A673 (cell line): ENCODE measurements at regions not wholly inside any gene's neighbourhood (a gene's known extent, or its start where the extent isn't known, plus 50 kb on each side); places are given as distances from the start of the nearest gene placed in this dataset.

ENCODE experiments used
- BruUV-seq: library from RNA; stranded (reverse); fragments of 400-500 nt; replicated peaks from 2 replicates; lab custom pipeline; 2021; lab: Mats Ljungman, UMichigan
- CTCF ChIA-PET: fragments of 300-600 bp; sonication (Branson Sonifier 250); formaldehyde crosslinking; loops from one replicate; lab custom pipeline; 2022; ENCODE audit warnings: antibody characterized with exemption; lab: Charles Lee
- POLR2A ChIA-PET: fragments of 300-600 bp; sonication (Branson Sonifier 250); formaldehyde crosslinking; loops from one replicate; lab custom pipeline; 2022; ENCODE audit warnings: antibody characterized with exemption; ENCODE audit not compliant: low non-redundant PET; lab: Charles Lee
- DNase-seq: peaks from one replicate; pipeline ENCODE4 v3.0.0-alpha.2; 2015; ENCODE audit warnings: low spot score
- H3K27ac ChIP-seq: fragments of 200-600 bp; sonication (generic); 2 replicates; pipeline ENCODE4 v1.5.1; 2016; ENCODE audit warnings: mixed run types, low read depth, mild to moderate bottlenecking, mixed read lengths, antibody characterized with exemption, low read length; ENCODE audit not compliant: poor library complexity, severe bottlenecking
- H3K27me3 ChIP-seq: fragments of 200-600 bp; sonication (generic); replicated peaks from 2 replicates; pipeline ENCODE4 v1.6.1; 2017; ENCODE audit warnings: mixed run types, low read depth, mild to moderate bottlenecking, mixed read lengths, antibody characterized with exemption, low read length; ENCODE audit not compliant: insufficient read depth, poor library complexity
- H3K36me3 ChIP-seq: fragments of 200-600 bp; sonication (generic); 2 replicates; pipeline ENCODE4 v1.6.1; 2016; ENCODE audit warnings: mixed run types, mild to moderate bottlenecking, mixed read lengths, antibody characterized with exemption, low read length; ENCODE audit not compliant: insufficient read depth, poor library complexity, severe bottlenecking
- H3K4me1 ChIP-seq: fragments of 200-600 bp; sonication (generic); 2 replicates; pipeline ENCODE4 v1.6.1; 2017; ENCODE audit warnings: mixed run types, mild to moderate bottlenecking, mixed read lengths, antibody characterized with exemption, low read length; ENCODE audit not compliant: insufficient read depth, poor library complexity, severe bottlenecking
- H3K4me3 ChIP-seq: fragments of 200-600 bp; sonication (generic); 2 replicates; pipeline ENCODE4 v1.5.1; 2016; ENCODE audit warnings: low read depth, mixed run types, mild to moderate bottlenecking, mixed read lengths, low read length; ENCODE audit not compliant: poor library complexity, severe bottlenecking
- H3K9me3 ChIP-seq: fragments of 200-600 bp; sonication (generic); 2 replicates; pipeline ENCODE4 v1.6.1; 2016; ENCODE audit warnings: mixed run types, low read depth, mild to moderate bottlenecking, mixed read lengths, antibody characterized with exemption, low read length; ENCODE audit not compliant: poor library complexity, severe bottlenecking
- EZH2 ChIP-seq: fragments of 200-600 bp; sonication (generic); IDR thresholded peaks from 2 replicates; pipeline ENCODE4 v1.6.1; 2017; ENCODE audit warnings: borderline replicate concordance, low read depth, mild to moderate bottlenecking, mixed read lengths, antibody characterized with exemption, low read length; ENCODE audit not compliant: poor library complexity, severe bottlenecking
- intact Hi-C: fragments of 100-400 bp; cut with micrococcal nuclease; formaldehyde crosslinking; loops from one replicate; pipeline ENCODE4 v1.10.0; 2022; ENCODE audit not compliant: unreplicated experiment
- TF ChIP-seq, protein P1 (sequence below): fragments of 300-800, 200-600 bp; sonication (generic); conservative IDR thresholded peaks from 2 replicates; pipeline ENCODE4 v1.5.1; 2017; ENCODE audit warnings: low read depth, mild to moderate bottlenecking, antibody characterized with exemption, low read length, moderate library complexity, mixed read lengths

DNA sequence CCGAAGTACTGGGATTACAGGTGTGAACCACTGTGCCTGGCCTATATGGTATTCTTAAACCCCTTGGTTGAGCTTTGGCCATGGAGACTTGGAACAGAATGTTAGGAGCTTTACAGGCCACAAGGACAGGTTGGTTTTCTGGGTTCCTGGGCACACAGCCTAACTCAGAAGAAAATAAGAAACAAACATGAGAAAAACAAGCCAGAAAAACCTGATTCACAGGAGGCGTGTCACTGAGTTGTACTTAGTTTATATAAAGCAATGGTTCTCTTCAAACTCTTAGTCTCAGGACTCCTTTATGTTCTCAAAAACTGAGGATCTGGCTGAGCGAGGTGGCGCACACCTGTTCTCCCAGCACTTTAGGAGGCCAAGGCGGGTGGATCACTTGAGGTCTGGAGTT is 125.1 kb upstream of the SPATA13 start:
- Histone ChIP-seq H3K4me3 (no peak overlapping the region), H3K36me3 (no peaks in the 10 kb centered on the region), H3K4me1 (no peaks in the 10 kb centered on the region), H3K9me3 (no peaks in the 10 kb centered on the region), H3K27ac (no peak overlapping the region), H3K27me3 (no peaks in the 10 kb centered on the region)
- intact Hi-C loops = no loop called here
- DNase-seq = no peak
- POLR2A ChIA-PET = no interaction called here
- BruUV-seq = no TSS peak
- CTCF ChIA-PET = no interaction called here
- TF ChIP-seq EZH2 = no peak
- TF ChIP-seq, protein P1, sequence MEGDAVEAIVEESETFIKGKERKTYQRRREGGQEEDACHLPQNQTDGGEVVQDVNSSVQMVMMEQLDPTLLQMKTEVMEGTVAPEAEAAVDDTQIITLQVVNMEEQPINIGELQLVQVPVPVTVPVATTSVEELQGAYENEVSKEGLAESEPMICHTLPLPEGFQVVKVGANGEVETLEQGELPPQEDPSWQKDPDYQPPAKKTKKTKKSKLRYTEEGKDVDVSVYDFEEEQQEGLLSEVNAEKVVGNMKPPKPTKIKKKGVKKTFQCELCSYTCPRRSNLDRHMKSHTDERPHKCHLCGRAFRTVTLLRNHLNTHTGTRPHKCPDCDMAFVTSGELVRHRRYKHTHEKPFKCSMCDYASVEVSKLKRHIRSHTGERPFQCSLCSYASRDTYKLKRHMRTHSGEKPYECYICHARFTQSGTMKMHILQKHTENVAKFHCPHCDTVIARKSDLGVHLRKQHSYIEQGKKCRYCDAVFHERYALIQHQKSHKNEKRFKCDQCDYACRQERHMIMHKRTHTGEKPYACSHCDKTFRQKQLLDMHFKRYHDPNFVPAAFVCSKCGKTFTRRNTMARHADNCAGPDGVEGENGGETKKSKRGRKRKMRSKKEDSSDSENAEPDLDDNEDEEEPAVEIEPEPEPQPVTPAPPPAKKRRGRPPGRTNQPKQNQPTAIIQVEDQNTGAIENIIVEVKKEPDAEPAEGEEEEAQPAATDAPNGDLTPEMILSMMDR = no peak

DNA sequence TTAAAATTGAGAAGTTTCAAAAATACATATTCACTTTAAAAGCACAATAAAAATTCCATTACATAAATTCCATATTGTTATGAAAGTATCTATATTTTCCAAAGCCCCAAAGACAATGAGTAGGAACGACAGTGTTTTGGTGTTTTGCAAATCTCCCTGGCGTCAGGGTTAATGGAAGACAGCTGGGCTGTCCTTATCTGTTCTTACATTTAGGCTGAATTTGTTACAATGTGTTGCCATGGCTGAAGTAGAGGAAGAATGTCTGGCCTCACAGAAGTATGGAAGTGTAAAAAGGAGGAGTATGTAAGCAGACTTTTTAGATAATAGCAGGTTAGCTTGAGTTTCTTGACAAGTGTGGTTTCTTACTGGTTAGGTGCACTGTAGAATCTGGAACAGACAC is 124.4 kb upstream of the SPATA13 start:
- Histone ChIP-seq H3K27me3 (no peaks in the 10 kb centered on the region), H3K4me3 (no peak overlapping the region), H3K36me3 (no peaks in the 10 kb centered on the region), H3K9me3 (no peaks in the 10 kb centered on the region), H3K27ac (no peak overlapping the region), H3K4me1 (no peaks in the 10 kb centered on the region)
- TF ChIP-seq, protein P1 = no peak
- no peak for TF ChIP-seq EZH2
- intact Hi-C loops = no loop called here
- DNase-seq = no peak
- ChIA-PET POLR2A (no interaction called here), CTCF (no interaction called here)
- BruUV-seq = no TSS peak

DNA sequence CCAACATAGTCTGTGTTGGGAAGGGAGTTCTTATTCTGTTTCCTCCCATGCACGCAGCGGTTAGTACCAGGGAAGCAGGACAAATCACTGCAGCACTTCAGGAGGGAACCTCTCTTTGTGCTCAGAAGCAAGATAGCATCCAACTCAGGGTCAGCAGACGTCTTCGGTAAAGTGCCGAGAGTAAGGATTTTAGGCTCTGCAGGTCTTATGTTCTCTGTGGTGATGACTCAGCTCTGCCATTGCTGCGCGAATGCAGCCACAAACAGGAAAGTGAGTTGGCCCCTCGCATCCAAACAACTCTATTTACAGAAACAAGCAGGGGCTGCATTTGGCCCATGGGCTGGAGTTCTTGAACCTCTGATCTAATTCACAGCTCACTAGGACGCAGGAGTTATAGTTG is 122.1 kb upstream of the SPATA13 start:
- H3K4me1 ChIP-seq = no peaks in the 10 kb centered on the region
- no peaks in the 10 kb centered on the region for H3K9me3 ChIP-seq
- ChIA-PET POLR2A (no interaction called here), CTCF (no interaction called here)
- DNase-seq = no peak
- H3K27me3 ChIP-seq = no peaks in the 10 kb centered on the region
- H3K36me3 ChIP-seq = no peaks in the 10 kb centered on the region
- H3K4me3 ChIP-seq = no peak overlapping the region
- BruUV-seq = no TSS peak
- H3K27ac ChIP-seq = no peak overlapping the region
- TF ChIP-seq, protein P1 = no peak
- no peak for TF ChIP-seq EZH2
- intact Hi-C loops = no loop called here
